ENCODE measurements at regions not wholly inside any gene's neighbourhood (a gene's known extent, or its start where the extent isn't known, plus 50 kb on each side); places are given as distances from the start of the nearest gene placed in this dataset.
"Not testable (repeated sequence)": the region's sequence is repeated elsewhere in the genome, so short reads cannot be mapped to it uniquely, and the experiment has no call there.

- H3K27me3 Mint-ChIP-seq (ENCODE audit: insufficient read depth, low read depth): no peaks in the 10 kb centered on the region
- no peaks in the 10 kb centered on the region for H3K4me1 Mint-ChIP-seq
- Histone ChIP-seq H3K4me3 (no peak overlapping the region), H3K36me3 (no peaks in the 10 kb centered on the region), H3K4me2 (no peak overlapping the region), H3K4me1 (no peaks in the 10 kb centered on the region), H4K20me1 (ENCODE audit: low read depth) (no peaks in the 10 kb centered on the region), H3K79me2 (ENCODE audit: low read depth) (no peaks in the 10 kb centered on the region), H3K27me3 (no peaks in the 10 kb centered on the region), H3K27ac (no peak overlapping the region), H3F3A (ENCODE audit: low read depth) (no peaks in the 10 kb centered on the region), H2AFZ (replicated peaks) (no peak overlapping the region), H3K9me3 (ENCODE audit: low read depth) (no peaks in the 10 kb centered on the region), H3K9ac (no peak overlapping the region)
- no peaks in the 10 kb centered on the region for H3K9me3 Mint-ChIP-seq
- H3K36me3 Mint-ChIP-seq: no peaks in the 10 kb centered on the region
- no peak overlapping the region for H3K4me3 Mint-ChIP-seq
- no peak overlapping the region for H3K27ac Mint-ChIP-seq
- DNase-seq (ENCODE audit: low spot score): no peak
- TF ChIP-seq EZH2phosphoT487 (IDR thresholded peaks at IDR 0.05): no peak
- TF ChIP-seq CTCF (IDR thresholded peaks at IDR 0.05): no peak
- no peak for TF ChIP-seq EZH2 (IDR thresholded peaks at IDR 0.05)
These were observed 538.2 kb upstream of the SGO1 start for GRCh38 chr3:20724241-20724640.

GRCh38 chr3:20716425-20716824, 530.4 kb upstream of the SGO1 start:
- not testable (repeated sequence) for H3K27me3 Mint-ChIP-seq (ENCODE audit: insufficient read depth, low read depth); H3K27me3 ChIP-seq; H3K9me3 Mint-ChIP-seq

GRCh38 chr3:20701641-20702040, 515.6 kb upstream of the SGO1 start:
- no peak overlapping the region for H2AFZ ChIP-seq (replicated peaks)
- no peak for DNase-seq (ENCODE audit: low spot score)
- no peaks in the 10 kb centered on the region for H3K36me3 Mint-ChIP-seq

More at GRCh38 chr3:20716425-20716824, 530.4 kb upstream of the SGO1 start:
- not testable (repeated sequence) for H3K36me3 Mint-ChIP-seq; H4K20me1 ChIP-seq (ENCODE audit: low read depth); H3K4me2 ChIP-seq; H3K4me3 ChIP-seq; H3K27ac Mint-ChIP-seq; H3K36me3 ChIP-seq; H3F3A ChIP-seq (ENCODE audit: low read depth); H3K27ac ChIP-seq; H3K9me3 ChIP-seq (ENCODE audit: low read depth); DNase-seq (ENCODE audit: low spot score); H2AFZ ChIP-seq (replicated peaks); H3K4me1 Mint-ChIP-seq; H3K4me3 Mint-ChIP-seq; H3K4me1 ChIP-seq; H3K79me2 ChIP-seq (ENCODE audit: low read depth); H3K9ac ChIP-seq

GRCh38 chr3:20700714-20701113, 514.7 kb upstream of the SGO1 start:
- H3K9me3 Mint-ChIP-seq: no peaks in the 10 kb centered on the region
- Histone ChIP-seq H3K4me2 (no peak overlapping the region), H2AFZ (replicated peaks) (no peak overlapping the region), H3K79me2 (ENCODE audit: low read depth) (no peaks in the 10 kb centered on the region), H3K9me3 (ENCODE audit: low read depth) (no peaks in the 10 kb centered on the region), H4K20me1 (ENCODE audit: low read depth) (no peaks in the 10 kb centered on the region), H3K36me3 (no peaks in the 10 kb centered on the region), H3F3A (ENCODE audit: low read depth) (no peaks in the 10 kb centered on the region), H3K4me3 (no peak overlapping the region), H3K27me3 (no peaks in the 10 kb centered on the region), H3K4me1 (no peaks in the 10 kb centered on the region), H3K9ac (no peak overlapping the region), H3K27ac (no peak overlapping the region)
- no peak overlapping the region for H3K27ac Mint-ChIP-seq
- TF ChIP-seq CTCF (IDR thresholded peaks at IDR 0.05) (no peak), EZH2 (IDR thresholded peaks at IDR 0.05) (no peak), EZH2phosphoT487 (IDR thresholded peaks at IDR 0.05) (no peak)
- no peaks in the 10 kb centered on the region for H3K27me3 Mint-ChIP-seq (ENCODE audit: insufficient read depth, low read depth)
- H3K4me1 Mint-ChIP-seq: no peaks in the 10 kb centered on the region
- H3K36me3 Mint-ChIP-seq: no peaks in the 10 kb centered on the region
- H3K4me3 Mint-ChIP-seq: no peak overlapping the region
- no peak for DNase-seq (ENCODE audit: low spot score)

More at GRCh38 chr3:20701641-20702040, 515.6 kb upstream of the SGO1 start:
- Mint-ChIP-seq H3K9me3 (no peaks in the 10 kb centered on the region), H3K27me3 (ENCODE audit: insufficient read depth, low read depth) (no peaks in the 10 kb centered on the region), H3K4me3 (no peak overlapping the region), H3K27ac (no peak overlapping the region), H3K4me1 (no peaks in the 10 kb centered on the region)
- Histone ChIP-seq H3K79me2 (ENCODE audit: low read depth) (no peaks in the 10 kb centered on the region), H3K4me3 (no peak overlapping the region), H3K9ac (no peak overlapping the region), H3K9me3 (ENCODE audit: low read depth) (no peaks in the 10 kb centered on the region), H3F3A (ENCODE audit: low read depth) (no peaks in the 10 kb centered on the region), H3K27me3 (no peaks in the 10 kb centered on the region), H3K4me1 (no peaks in the 10 kb centered on the region), H3K36me3 (no peaks in the 10 kb centered on the region), H4K20me1 (ENCODE audit: low read depth) (no peaks in the 10 kb centered on the region), H3K27ac (no peak overlapping the region), H3K4me2 (no peak overlapping the region)
- TF ChIP-seq EZH2 (IDR thresholded peaks at IDR 0.05): no peak
- TF ChIP-seq CTCF (IDR thresholded peaks at IDR 0.05): no peak
- no peak for TF ChIP-seq EZH2phosphoT487 (IDR thresholded peaks at IDR 0.05)
